HepG2 (cell line): ENCODE measurements at regions not wholly inside any gene's neighbourhood (a gene's known extent, or its start where the extent isn't known, plus 50 kb on each side); places are given as distances from the start of the nearest gene placed in this dataset.

ENCODE experiments used
- ATAC-seq: fragments of 200-7000 bp; cut with Tn5 transposase; 3 replicates; pipeline ENCODE4 v1.9.1; 2020; ENCODE audit warnings: mild to moderate bottlenecking, moderate library complexity
- BruUV-seq: library from RNA; stranded (reverse); fragments of 400-500 nt; replicated peaks from 2 replicates; lab custom pipeline; 2021; lab: Mats Ljungman, UMichigan
- CTCF ChIA-PET: fragments of 300-600 bp; formaldehyde crosslinking; extraction: SDS; loops from one replicate; lab custom pipeline; 2021; ENCODE audit warnings: low total read pairs, inconsistent platforms, low intra/inter-chr PET ratio; lab: Yijun Ruan, JAX
- POLR2A ChIA-PET: fragments of 350-600 bp; sonication (Branson Sonifier 250); formaldehyde crosslinking; loops from one replicate; lab custom pipeline; 2020; ENCODE audit warnings: antibody characterized with exemption, inconsistent platforms; lab: Yijun Ruan, JAX
- DNase-seq: peaks from one replicate; pipeline ENCODE4 v3.0.0-alpha.2; 2015; ENCODE audit warnings: low spot score
- FAIRE-seq: peaks from 3 replicates; lab custom pipeline; 2011; peaks lifted over from hg19 to GRCh38; lab: Jason Lieb, UNC
- H2AFZ ChIP-seq: one replicate; pipeline ENCODE4 v1.6.1; 2011; ENCODE audit warnings: low read length, inconsistent platforms
- H3K27ac ChIP-seq: fragments of 300-600 bp; 3 replicates; pipeline ENCODE4 v1.8.0; 2011; ENCODE audit warnings: mixed run types, mild to moderate bottlenecking, mixed read lengths, low read length, inconsistent platforms; ENCODE audit not compliant: insufficient read depth; ENCODE audit errors: extremely low read length
- H3K27me3 ChIP-seq, 2 experiments: fragments of 200-600 bp in 1 of 2; 2 replicates in 1 of 2; 3 replicates in 1 of 2; pipeline versions ENCODE4 v1.6.0 to v1.8.0; 2011; ENCODE audit warnings: low read length in 2 of 2, mild to moderate bottlenecking in 2 of 2, moderate library complexity in 2 of 2, inconsistent platforms in 1 of 2; ENCODE audit not compliant: insufficient read depth in 2 of 2, control insufficient read depth in 1 of 2
- H3K36me3 ChIP-seq, 2 experiments: fragments of 200-600 bp in 1 of 2; replicated peaks in 1 of 2; 2 replicates in 1 of 2; 3 replicates in 1 of 2; pipeline versions ENCODE4 v1.5.1 to v1.8.0; 2011; ENCODE audit warnings: low read length in 2 of 2, inconsistent platforms in 1 of 2; ENCODE audit not compliant: insufficient read depth in 2 of 2, control insufficient read depth in 1 of 2
- H3K4me1 ChIP-seq: 2 replicates; pipeline ENCODE4 v1.5.1; 2012; ENCODE audit warnings: low read length, inconsistent platforms; ENCODE audit not compliant: insufficient read depth
- H3K4me2 ChIP-seq: 2 replicates; pipeline ENCODE4 v1.6.0; 2011; ENCODE audit warnings: low read depth, low read length, inconsistent platforms
- H3K4me3 ChIP-seq, 3 experiments: fragments of 200-600 bp in 1 of 3; sonication (generic), shearing (Covaris generic) in 1 of 3; replicated peaks in 1 of 3; 2 replicates each; pipeline ENCODE4 v1.5.1; 2011 to 2016; ENCODE audit warnings: low read length in 3 of 3, inconsistent platforms in 2 of 3, low read depth in 2 of 3, mild to moderate bottlenecking in 2 of 3, control low read depth in 1 of 3, mixed read lengths in 1 of 3; ENCODE audit not compliant: insufficient read depth in 1 of 3
- H3K79me2 ChIP-seq: one replicate; pipeline ENCODE4 v1.6.1; 2011; ENCODE audit warnings: low read length, inconsistent platforms; ENCODE audit not compliant: insufficient read depth
- H3K9ac ChIP-seq: 2 replicates; pipeline ENCODE4 v1.6.0; 2011; ENCODE audit warnings: mild to moderate bottlenecking, low read depth, low read length, inconsistent platforms; ENCODE audit not compliant: insufficient read depth
- H3K9me3 ChIP-seq: 2 replicates; pipeline ENCODE4 v1.5.1; 2012; ENCODE audit warnings: mild to moderate bottlenecking, low read length
- H4K20me1 ChIP-seq: 2 replicates; pipeline ENCODE4 v1.6.0; 2011; ENCODE audit warnings: inconsistent platforms, mild to moderate bottlenecking, low read length, moderate library complexity; ENCODE audit not compliant: insufficient read depth
- CEBPG ChIP-seq: IDR thresholded peaks from 2 replicates; pipeline ENCODE4 v1.6.1; 2016
- HOXA7 ChIP-seq: sonication (generic); formaldehyde crosslinking; IDR thresholded peaks from 2 replicates; pipeline ENCODE4 v1.8.1; 2022; ENCODE audit warnings: mild to moderate bottlenecking, missing genetic modification reagents, moderate library complexity
- KAT7 ChIP-seq: IDR thresholded peaks from 2 replicates; pipeline ENCODE4 v1.6.1; 2018; ENCODE audit warnings: borderline replicate concordance, missing compliant biosample characterization
- NFYB ChIP-seq: sonication (generic); formaldehyde crosslinking; IDR thresholded peaks from 2 replicates; pipeline ENCODE4 v1.4.0; 2020; ENCODE audit warnings: missing genetic modification reagents
- ONECUT2 ChIP-seq: sonication (generic); formaldehyde crosslinking; IDR thresholded peaks from 2 replicates; pipeline ENCODE4 v1.4.0; 2020; ENCODE audit warnings: missing genetic modification reagents
- SMC3 ChIP-seq: IDR thresholded peaks from 2 replicates; pipeline ENCODE4 v1.6.1; 2011; ENCODE audit warnings: low read length, improper control_type of control experiment
- TEAD3 ChIP-seq: optimal IDR thresholded peaks from 2 replicates; pipeline ENCODE3; 2016; ENCODE audit warnings: borderline replicate concordance
- U2AF1 ChIP-seq: fragments of 200-400 bp; formaldehyde crosslinking; optimal IDR thresholded peaks from 2 replicates; pipeline ENCODE3; 2017; ENCODE audit warnings: mild to moderate bottlenecking, low read depth, low read length
- ZHX1 ChIP-seq: sonication (generic); formaldehyde crosslinking; IDR thresholded peaks from 2 replicates; pipeline ENCODE4 v1.8.1; 2022; ENCODE audit warnings: low read depth, mild to moderate bottlenecking, missing genetic modification reagents
- ZNF142 ChIP-seq: sonication (generic); formaldehyde crosslinking; IDR thresholded peaks from 2 replicates; pipeline ENCODE4 v1.4.0; 2020; ENCODE audit warnings: missing genetic modification reagents
- ZNF34 ChIP-seq: sonication (generic); formaldehyde crosslinking; IDR thresholded peaks from 2 replicates; pipeline ENCODE4 v1.4.0; 2020; ENCODE audit warnings: mild to moderate bottlenecking, missing genetic modification reagents, borderline replicate concordance
- ZNF558 ChIP-seq: sonication (generic); formaldehyde crosslinking; IDR thresholded peaks from 2 replicates; pipeline ENCODE4 v1.9.0; 2022; ENCODE audit warnings: mild to moderate bottlenecking, missing genetic modification reagents, borderline replicate concordance
- ZNF709 ChIP-seq: sonication (generic); formaldehyde crosslinking; IDR thresholded peaks from 2 replicates; pipeline ENCODE4 v1.5.0; 2020; ENCODE audit warnings: mild to moderate bottlenecking, missing genetic modification reagents
- ZNF788 ChIP-seq: sonication (generic); formaldehyde crosslinking; IDR thresholded peaks from 2 replicates; pipeline ENCODE4 v1.5.0; 2020; ENCODE audit warnings: mild to moderate bottlenecking, missing genetic modification reagents, borderline replicate concordance
- ZSCAN29 ChIP-seq: sonication (generic); formaldehyde crosslinking; conservative IDR thresholded peaks from 2 replicates; pipeline ENCODE4 v1.4.0; 2020; ENCODE audit warnings: mild to moderate bottlenecking, missing genetic modification reagents
- WGBS: methylation state at CpG from one replicate; pipeline ENCODE4 v1.1.6; 2017; ENCODE audit warnings: low lambda C conversion rate; 5-methylcytosine and 5-hydroxymethylcytosine counted together
- in situ Hi-C: cut with HindIII; loops from 2 replicates; pipeline ENCODE4 v1.10.0; 2017; ENCODE audit warnings: low pct_unique_long_range_greater_than_20kb; ENCODE audit not compliant: extremely low pct_ligation_motif_present
- intact Hi-C: fragments of 100-400 bp; cut with micrococcal nuclease; formaldehyde crosslinking; loops from one replicate; pipeline ENCODE4 v1.10.0; 2022; ENCODE audit not compliant: unreplicated experiment

GRCh38 chr13:28553971-28554370 is 59.0 kb upstream of the FLT1 start (continued):
- TF ChIP-seq ZNF142 (CRISPR knock-in tag) = no peak

- no peaks in the 10 kb centered on the region for H3K4me1 ChIP-seq
- no TSS peak for BruUV-seq
Measured at GRCh38 chr13:28552288-28552687, 57.4 kb upstream of the FLT1 start.

More at GRCh38 chr13:28552288-28552687, 57.4 kb upstream of the FLT1 start:
- in situ Hi-C loops = no loop called here
- Histone ChIP-seq H3K79me2 (no peaks in the 10 kb centered on the region), H3K27me3 (peaks cover 0 to 11% of the 10 kb centered on the region in 2 experiments; a peak in 2 of 5 replicates), H4K20me1 (no peaks in the 10 kb centered on the region), H3K4me2 (no peak overlapping the region), H2AFZ (no peak overlapping the region), H3K27ac (no peak overlapping the region), H3K4me3 (no peak overlapping the region), H3K9me3 (no peaks in the 10 kb centered on the region), H3K36me3 (no peaks in the 10 kb centered on the region), H3K9ac (no peak overlapping the region)
- no peak for DNase-seq
- no peak for FAIRE-seq
- intact Hi-C loops = no loop called here
- 0% methylated on average over 1 of the region's 1 CpG for WGBS
- TF ChIP-seq ONECUT2 (CRISPR knock-in tag) = no peak
- no peak for TF ChIP-seq ZNF34 (CRISPR knock-in tag)
- TF ChIP-seq ZHX1 (CRISPR knock-in tag) = no peak
- TF ChIP-seq HOXA7 (CRISPR knock-in tag) = no peak
- TF ChIP-seq ZNF788 (CRISPR knock-in tag) = no peak
- TF ChIP-seq CEBPG (CRISPR knock-in tag) = no peak
- TF ChIP-seq ZNF709 (CRISPR knock-in tag) = no peak
- TF ChIP-seq KAT7 (CRISPR knock-in tag) = no peak
- no peak for TF ChIP-seq NFYB (CRISPR knock-in tag)
- no peak for TF ChIP-seq TEAD3 (CRISPR knock-in tag)
- TF ChIP-seq SMC3 = no peak
- TF ChIP-seq ZSCAN29 (CRISPR knock-in tag) = no peak
- no peak for TF ChIP-seq U2AF1
- TF ChIP-seq ZNF558 (CRISPR knock-in tag) = no peak
- CTCF ChIA-PET = no interaction called here
- no peak for ATAC-seq
- POLR2A ChIA-PET = no interaction called here
